ENCODE measurements at regions not wholly inside any gene's neighbourhood (a gene's known extent, or its start where the extent isn't known, plus 50 kb on each side); places are given as distances from the start of the nearest gene placed in this dataset.

DNA sequence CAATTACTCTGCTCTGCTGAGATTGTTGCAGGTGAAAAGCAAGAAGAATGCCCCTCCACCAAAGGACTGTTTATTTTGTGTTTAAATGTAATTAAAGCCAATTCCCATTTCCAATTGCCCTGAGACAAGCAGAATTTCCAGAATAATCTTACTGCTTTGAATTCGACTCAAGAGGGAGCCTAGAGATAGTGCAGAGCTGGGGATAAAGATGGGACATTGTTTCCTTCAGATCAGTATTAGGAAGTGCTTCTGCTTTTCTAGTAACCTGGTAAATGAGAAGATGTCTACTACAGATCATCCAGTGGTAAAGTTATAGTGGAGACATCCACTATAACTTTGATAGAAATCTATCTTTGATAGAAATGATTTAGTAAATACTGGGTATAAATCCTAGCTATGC is 326.9 kb downstream of the UBE3D start:
- H3K27ac ChIP-seq (ENCODE audit: low read depth, low read length) = no peak overlapping the region
- no peaks in the 10 kb centered on the region for H3K9me3 ChIP-seq (ENCODE audit: control insufficient read depth, insufficient read depth, low read depth, low read length)
- no peak overlapping the region for H3K4me3 ChIP-seq (ENCODE audit: low read depth, low read length)
- H3K27me3 ChIP-seq (ENCODE audit: control insufficient read depth, insufficient read depth, low read length) = no peaks in the 10 kb centered on the region
- H3K9ac ChIP-seq (ENCODE audit: low read length) = no peak overlapping the region
- H3K36me3 ChIP-seq (ENCODE audit: control insufficient read depth, insufficient read depth, low read length) = no peaks in the 10 kb centered on the region
- H3K4me1 ChIP-seq (ENCODE audit: control insufficient read depth, insufficient read depth, low read length) = peaks cover 21% of the 10 kb centered on the region

DNA sequence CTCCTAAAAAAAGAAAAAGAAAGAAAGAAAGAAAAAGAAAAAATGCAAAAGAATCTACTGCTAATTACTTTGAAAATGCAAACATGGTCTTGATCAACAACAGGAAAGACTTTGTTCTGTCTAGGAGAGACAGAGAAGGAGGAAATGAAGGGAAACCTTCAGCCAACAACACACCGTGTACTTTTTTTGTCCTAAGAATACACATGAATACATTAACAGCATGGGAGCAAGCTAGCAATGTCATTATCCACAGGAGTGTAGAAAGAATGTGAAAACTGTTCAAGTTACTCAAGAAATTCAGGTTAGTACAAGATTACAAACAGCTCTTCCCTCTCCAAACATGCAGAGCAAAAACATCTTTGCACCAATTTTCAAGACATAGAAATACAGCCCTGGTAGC is 326.3 kb downstream of the UBE3D start:
- no peak overlapping the region for H3K27ac ChIP-seq (ENCODE audit: low read depth, low read length)

GRCh38 chr6:82740072-82740471 is 325.6 kb downstream of the UBE3D start:
- Histone ChIP-seq H3K27me3 (ENCODE audit: control insufficient read depth, insufficient read depth, low read length) (no peaks in the 10 kb centered on the region), H3K36me3 (ENCODE audit: control insufficient read depth, insufficient read depth, low read length) (no peaks in the 10 kb centered on the region), H3K4me3 (ENCODE audit: low read depth, low read length) (no peak overlapping the region), H3K9me3 (ENCODE audit: control insufficient read depth, insufficient read depth, low read depth, low read length) (no peaks in the 10 kb centered on the region), H3K4me1 (ENCODE audit: control insufficient read depth, insufficient read depth, low read length) (peaks cover 21% of the 10 kb centered on the region), H3K27ac (ENCODE audit: low read depth, low read length) (no peak overlapping the region), H3K9ac (ENCODE audit: low read length) (no peak overlapping the region)

More for the DNA sequence above, 326.3 kb downstream of the UBE3D start:
- no peak overlapping the region for H3K4me3 ChIP-seq (ENCODE audit: low read depth, low read length)
- no peaks in the 10 kb centered on the region for H3K36me3 ChIP-seq (ENCODE audit: control insufficient read depth, insufficient read depth, low read length)
- H3K27me3 ChIP-seq (ENCODE audit: control insufficient read depth, insufficient read depth, low read length) = no peaks in the 10 kb centered on the region
- no peak overlapping the region for H3K9ac ChIP-seq (ENCODE audit: low read length)
- peaks cover 21% of the 10 kb centered on the region for H3K4me1 ChIP-seq (ENCODE audit: control insufficient read depth, insufficient read depth, low read length)
- H3K9me3 ChIP-seq (ENCODE audit: control insufficient read depth, insufficient read depth, low read depth, low read length) = no peaks in the 10 kb centered on the region

DNA sequence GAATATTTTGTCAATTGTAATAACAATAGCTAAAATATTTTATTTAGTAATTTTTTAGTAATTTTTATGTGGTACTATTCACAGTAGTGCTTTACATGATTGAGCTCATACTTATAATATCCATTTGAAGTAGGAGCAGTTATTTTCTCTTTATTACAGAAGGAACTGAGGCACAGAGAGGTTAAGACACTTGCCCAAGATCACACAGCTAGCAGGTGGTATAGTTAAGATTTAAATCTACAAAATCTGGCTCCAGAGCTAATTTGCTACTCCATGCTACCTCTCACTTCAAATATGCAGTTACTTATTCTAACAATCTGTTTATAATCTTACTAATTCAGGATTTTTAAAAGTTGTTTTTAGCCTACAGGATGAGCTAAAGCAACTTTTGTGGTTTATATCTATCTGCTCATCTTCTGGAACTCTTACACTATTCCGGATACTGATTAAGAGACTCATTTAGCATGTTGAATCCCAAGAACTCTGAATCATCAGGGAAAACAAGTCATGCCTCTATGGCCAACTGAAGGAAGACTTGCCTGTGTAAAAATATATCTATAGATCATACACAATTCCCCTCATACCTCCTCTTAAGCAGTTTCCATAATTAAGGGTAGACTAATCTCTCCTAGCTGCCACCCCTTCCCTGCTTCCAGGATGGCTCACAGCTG is 324.2 kb downstream of the UBE3D start:
- H3K9ac ChIP-seq (ENCODE audit: low read length) = no peak overlapping the region
- H3K4me3 ChIP-seq (ENCODE audit: low read depth, low read length) = no peak overlapping the region
- peaks cover 21% of the 10 kb centered on the region for H3K4me1 ChIP-seq (ENCODE audit: control insufficient read depth, insufficient read depth, low read length)
- no peaks in the 10 kb centered on the region for H3K27me3 ChIP-seq (ENCODE audit: control insufficient read depth, insufficient read depth, low read length)
- no peaks in the 10 kb centered on the region for H3K36me3 ChIP-seq (ENCODE audit: control insufficient read depth, insufficient read depth, low read length)
- no peaks in the 10 kb centered on the region for H3K9me3 ChIP-seq (ENCODE audit: control insufficient read depth, insufficient read depth, low read depth, low read length)
- no peak overlapping the region for H3K27ac ChIP-seq (ENCODE audit: low read depth, low read length)

- Histone ChIP-seq H3K4me3 (ENCODE audit: low read depth, low read length) (no peak overlapping the region), H3K9ac (ENCODE audit: low read length) (no peak overlapping the region)
Measured at GRCh38 chr6:82741996-82742385, 323.6 kb downstream of the UBE3D start.

GRCh38 chr6:82744286-82745015 is 321.2 kb downstream of the UBE3D start:
- Histone ChIP-seq H3K9ac (ENCODE audit: low read length) (no peak overlapping the region), H3K4me1 (ENCODE audit: control insufficient read depth, insufficient read depth, low read length) (peaks cover 7% of the 10 kb centered on the region), H3K36me3 (ENCODE audit: control insufficient read depth, insufficient read depth, low read length) (no peaks in the 10 kb centered on the region), H3K4me3 (ENCODE audit: low read depth, low read length) (no peak overlapping the region), H3K27me3 (ENCODE audit: control insufficient read depth, insufficient read depth, low read length) (no peaks in the 10 kb centered on the region), H3K9me3 (ENCODE audit: control insufficient read depth, insufficient read depth, low read depth, low read length) (no peaks in the 10 kb centered on the region), H3K27ac (ENCODE audit: low read depth, low read length) (no peak overlapping the region)

More at GRCh38 chr6:82741996-82742385, 323.6 kb downstream of the UBE3D start:
- peaks cover 21% of the 10 kb centered on the region for H3K4me1 ChIP-seq (ENCODE audit: control insufficient read depth, insufficient read depth, low read length)
- H3K27ac ChIP-seq (ENCODE audit: low read depth, low read length) = no peak overlapping the region
- H3K36me3 ChIP-seq (ENCODE audit: control insufficient read depth, insufficient read depth, low read length) = no peaks in the 10 kb centered on the region
- H3K27me3 ChIP-seq (ENCODE audit: control insufficient read depth, insufficient read depth, low read length) = no peaks in the 10 kb centered on the region
- H3K9me3 ChIP-seq (ENCODE audit: control insufficient read depth, insufficient read depth, low read depth, low read length) = no peaks in the 10 kb centered on the region

GRCh38 chr6:82750556-82750955 is 315.1 kb downstream of the UBE3D start:
- H3K9ac ChIP-seq (ENCODE audit: low read length) = no peak overlapping the region
- no peaks in the 10 kb centered on the region for H3K36me3 ChIP-seq (ENCODE audit: control insufficient read depth, insufficient read depth, low read length)
- no peak overlapping the region for H3K27ac ChIP-seq (ENCODE audit: low read depth, low read length)
- H3K27me3 ChIP-seq (ENCODE audit: control insufficient read depth, insufficient read depth, low read length) = no peaks in the 10 kb centered on the region
- peaks cover 14% of the 10 kb centered on the region; the same call in 1 of the 2 replicates for H3K4me1 ChIP-seq (ENCODE audit: control insufficient read depth, insufficient read depth, low read length)
- H3K9me3 ChIP-seq (ENCODE audit: control insufficient read depth, insufficient read depth, low read depth, low read length) = no peaks in the 10 kb centered on the region
- no peak overlapping the region for H3K4me3 ChIP-seq (ENCODE audit: low read depth, low read length)

DNA sequence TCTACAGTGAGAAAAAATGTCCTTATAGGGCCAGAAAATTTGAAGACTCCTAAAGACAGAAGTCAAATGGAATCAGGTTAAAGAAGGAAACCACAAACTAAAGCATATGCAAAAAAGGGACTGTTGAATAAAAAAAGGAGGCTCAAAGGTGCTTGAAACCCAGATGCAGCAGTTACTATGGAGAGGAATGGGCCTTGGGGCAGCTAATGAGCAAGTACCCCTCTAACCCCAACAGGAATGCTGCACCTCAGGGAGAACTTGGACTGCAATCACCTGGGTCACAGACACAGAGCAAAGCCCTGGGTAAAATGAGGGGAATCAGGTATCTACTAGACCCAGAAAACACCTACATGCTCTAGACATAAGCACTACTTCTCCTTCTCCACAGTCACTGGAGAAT is 313.9 kb downstream of the UBE3D start:
- Histone ChIP-seq H3K9ac (ENCODE audit: low read length) (no peak overlapping the region), H3K36me3 (ENCODE audit: control insufficient read depth, insufficient read depth, low read length) (no peaks in the 10 kb centered on the region), H3K27ac (ENCODE audit: low read depth, low read length) (no peak overlapping the region), H3K4me3 (ENCODE audit: low read depth, low read length) (no peak overlapping the region), H3K9me3 (ENCODE audit: control insufficient read depth, insufficient read depth, low read depth, low read length) (no peaks in the 10 kb centered on the region), H3K4me1 (ENCODE audit: control insufficient read depth, insufficient read depth, low read length) (peaks cover 14% of the 10 kb centered on the region; the same call in 1 of the 2 replicates), H3K27me3 (ENCODE audit: control insufficient read depth, insufficient read depth, low read length) (no peaks in the 10 kb centered on the region)

DNA sequence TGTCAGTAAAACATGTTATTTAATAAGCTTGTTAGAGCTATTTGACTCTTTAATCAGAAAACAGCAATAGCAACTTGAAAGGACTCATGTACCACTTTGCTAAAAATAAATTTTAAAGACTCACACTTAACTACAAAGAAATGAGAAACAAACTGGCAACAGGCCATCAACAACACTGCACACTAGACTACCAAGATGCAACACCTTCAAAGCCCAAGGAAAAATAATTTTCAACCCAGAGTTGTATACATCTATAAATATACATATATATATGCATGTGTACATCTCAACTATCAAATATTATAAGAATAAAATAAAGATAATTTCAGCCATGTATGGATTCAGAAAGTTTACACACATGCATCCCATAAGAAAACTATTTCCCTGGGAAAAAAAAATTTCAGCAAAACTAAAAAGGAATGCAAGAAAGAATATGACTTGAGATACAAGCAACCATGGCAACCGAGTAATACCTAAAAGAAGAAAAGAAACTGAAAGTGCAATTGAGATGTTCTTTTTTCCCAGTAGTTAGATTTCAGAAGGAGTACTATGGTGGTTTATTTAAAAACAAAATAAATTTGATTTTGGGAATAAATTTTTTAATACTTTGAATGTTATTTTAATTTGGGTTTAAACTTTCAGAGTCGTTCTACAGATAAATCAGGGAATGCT is 303.8 kb downstream of the UBE3D start:
- H3K27ac ChIP-seq (ENCODE audit: low read depth, low read length) = no peak overlapping the region
- no peaks in the 10 kb centered on the region for H3K4me1 ChIP-seq (ENCODE audit: control insufficient read depth, insufficient read depth, low read length)
- no peaks in the 10 kb centered on the region for H3K27me3 ChIP-seq (ENCODE audit: control insufficient read depth, insufficient read depth, low read length)
- H3K9me3 ChIP-seq (ENCODE audit: control insufficient read depth, insufficient read depth, low read depth, low read length) = no peaks in the 10 kb centered on the region
- H3K36me3 ChIP-seq (ENCODE audit: control insufficient read depth, insufficient read depth, low read length) = no peaks in the 10 kb centered on the region
- H3K9ac ChIP-seq (ENCODE audit: low read length) = no peak overlapping the region
- H3K4me3 ChIP-seq (ENCODE audit: low read depth, low read length) = no peak overlapping the region

- Histone ChIP-seq H3K36me3 (ENCODE audit: control insufficient read depth, insufficient read depth, low read length) (no peaks in the 10 kb centered on the region), H3K9ac (ENCODE audit: low read length) (no peak overlapping the region), H3K4me1 (ENCODE audit: control insufficient read depth, insufficient read depth, low read length) (no peaks in the 10 kb centered on the region), H3K4me3 (ENCODE audit: low read depth, low read length) (no peak overlapping the region), H3K9me3 (ENCODE audit: control insufficient read depth, insufficient read depth, low read depth, low read length) (no peaks in the 10 kb centered on the region), H3K27me3 (ENCODE audit: control insufficient read depth, insufficient read depth, low read length) (no peaks in the 10 kb centered on the region), H3K27ac (ENCODE audit: low read depth, low read length) (no peak overlapping the region)
Measured at GRCh38 chr6:82766476-82766875, 299.2 kb downstream of the UBE3D start.

DNA sequence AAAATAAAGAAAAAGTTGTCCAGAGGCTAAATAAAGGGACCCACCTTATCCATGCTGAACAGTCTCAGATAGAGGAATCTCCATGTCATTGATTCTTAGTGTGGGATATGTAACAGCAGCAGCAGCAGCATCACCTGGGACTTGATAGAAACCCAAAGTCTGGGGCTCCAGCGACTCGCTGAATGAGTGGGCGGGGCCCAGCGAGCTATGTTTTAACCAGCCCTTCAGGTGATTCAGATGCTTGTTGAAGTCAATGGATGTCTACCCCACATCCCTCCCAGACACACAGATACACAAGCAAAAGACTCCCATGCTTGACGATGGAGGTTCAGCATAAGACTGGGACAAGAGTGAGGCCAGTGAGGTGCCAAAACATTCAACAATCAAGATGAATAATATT is 298.6 kb downstream of the UBE3D start:
- no peak overlapping the region for H3K4me3 ChIP-seq (ENCODE audit: low read depth, low read length)
- no peaks in the 10 kb centered on the region for H3K9me3 ChIP-seq (ENCODE audit: control insufficient read depth, insufficient read depth, low read depth, low read length)
- no peaks in the 10 kb centered on the region for H3K27me3 ChIP-seq (ENCODE audit: control insufficient read depth, insufficient read depth, low read length)
- H3K4me1 ChIP-seq (ENCODE audit: control insufficient read depth, insufficient read depth, low read length) = no peaks in the 10 kb centered on the region
- no peak overlapping the region for H3K27ac ChIP-seq (ENCODE audit: low read depth, low read length)
- no peak overlapping the region for H3K9ac ChIP-seq (ENCODE audit: low read length)
- H3K36me3 ChIP-seq (ENCODE audit: control insufficient read depth, insufficient read depth, low read length) = no peaks in the 10 kb centered on the region

Data from HUES6 (cell line).